Activated effector memory CD4-positive, alpha-beta T cell treated with anti-CD3 and anti-CD28 coated beads, Interleukin-2, amount 50 U/mL, for 16 hours (primary cell): ENCODE measurements at regions not wholly inside any gene's neighbourhood (a gene's known extent, or its start where the extent isn't known, plus 50 kb on each side); places are given as distances from the start of the nearest gene placed in this dataset.

Source experiments
- DNase-seq: peaks from one replicate; pipeline ENCODE4 v3.0.0-alpha.2; 2020

DNA sequence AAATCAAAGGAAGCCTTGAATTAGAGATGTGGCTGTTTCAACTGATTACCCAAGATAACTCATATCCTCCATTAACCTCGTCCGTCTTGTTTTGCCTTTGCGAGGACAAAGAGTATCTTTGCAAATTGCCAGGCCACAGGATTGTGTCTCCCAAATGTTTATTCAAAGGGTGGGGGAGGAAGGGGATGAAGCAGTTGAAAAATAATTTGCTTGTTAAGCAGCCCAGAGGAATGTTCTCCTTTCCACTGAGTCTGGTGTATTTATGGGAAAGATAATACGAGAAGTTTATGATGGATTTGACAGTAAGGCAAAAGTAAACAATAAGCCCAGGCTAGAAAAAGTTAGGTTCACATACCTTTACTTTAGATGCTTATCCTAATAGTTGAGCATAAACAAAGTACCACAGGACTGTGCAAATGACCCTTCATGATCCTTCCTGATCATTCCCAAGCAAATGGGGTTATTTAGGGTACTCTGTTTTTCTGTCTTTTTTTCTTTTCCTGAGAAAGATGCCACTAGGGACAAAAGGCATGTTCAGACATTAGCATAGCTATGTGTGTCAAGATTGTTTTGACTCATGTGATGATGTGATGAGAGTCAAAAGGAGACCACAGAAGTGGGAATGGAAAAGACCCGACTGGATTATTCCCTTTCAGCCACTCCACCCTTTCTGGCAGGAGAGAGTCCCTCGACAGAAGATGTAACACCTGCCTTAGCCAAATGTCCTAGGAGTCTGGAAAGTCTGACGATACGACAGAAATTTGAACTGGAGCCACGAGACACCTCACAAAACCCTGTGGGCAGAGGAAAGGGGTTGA lies 243.0 kb upstream of the GLI3 start:
- DNase-seq, result no peak

DNA sequence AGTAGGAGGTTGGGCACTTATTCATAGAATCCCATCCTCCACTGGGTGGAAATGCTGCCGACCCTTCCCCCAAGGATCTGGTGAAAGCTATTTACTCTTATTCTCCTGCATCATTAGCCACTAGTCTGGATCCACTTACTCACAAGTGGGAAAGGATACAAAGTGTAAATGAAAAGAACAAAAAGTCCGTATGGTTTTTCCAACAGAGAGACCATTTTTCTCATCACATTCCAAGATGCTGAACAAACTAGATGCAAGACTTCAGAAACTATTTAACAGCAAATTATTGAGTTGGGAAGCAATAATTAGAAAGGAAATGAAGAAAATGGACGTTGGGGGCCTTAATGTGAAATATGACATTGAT lies 242.4 kb upstream of the GLI3 start:
- DNase-seq, result no peak

DNA sequence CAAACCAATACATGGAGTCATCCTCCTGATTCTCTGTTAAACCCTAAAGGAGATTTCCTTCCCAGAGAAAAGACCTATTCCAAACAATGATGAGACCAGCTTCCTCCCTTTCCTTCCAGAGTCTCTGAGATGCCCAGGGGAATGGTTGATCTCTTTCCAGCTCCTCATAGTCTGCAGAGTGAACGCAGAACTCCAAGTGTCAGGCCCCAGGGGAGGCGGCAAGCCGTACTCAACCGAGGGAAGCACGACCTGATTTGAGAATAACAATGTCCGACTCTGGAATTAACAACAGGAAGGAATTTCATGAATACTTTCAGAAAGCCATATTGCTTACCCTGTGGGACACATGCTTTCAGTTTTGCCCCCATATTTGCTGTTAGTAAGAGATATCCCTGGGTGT lies 241.7 kb upstream of the GLI3 start:
- DNase-seq, result no peak

DNA sequence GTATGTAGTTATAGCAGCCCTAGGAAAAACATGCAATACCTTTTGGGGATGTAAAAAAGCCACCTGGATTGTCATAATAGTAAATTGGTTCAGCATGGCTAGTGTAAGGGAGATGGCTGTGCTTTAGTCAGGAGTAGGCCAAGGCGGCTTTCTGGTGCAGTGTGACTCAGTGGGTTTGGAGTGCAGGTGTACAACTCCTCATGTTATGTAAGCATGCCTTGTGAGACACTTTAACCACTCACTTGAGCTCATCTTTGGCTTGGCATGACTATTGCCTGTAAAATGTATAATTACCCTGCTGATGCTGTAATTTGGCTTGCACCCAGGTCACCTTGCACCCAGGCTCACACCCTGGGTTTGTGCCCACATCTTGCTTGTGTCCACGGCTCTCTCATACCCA lies 239.2 kb upstream of the GLI3 start:
- no peak for DNase-seq

DNA sequence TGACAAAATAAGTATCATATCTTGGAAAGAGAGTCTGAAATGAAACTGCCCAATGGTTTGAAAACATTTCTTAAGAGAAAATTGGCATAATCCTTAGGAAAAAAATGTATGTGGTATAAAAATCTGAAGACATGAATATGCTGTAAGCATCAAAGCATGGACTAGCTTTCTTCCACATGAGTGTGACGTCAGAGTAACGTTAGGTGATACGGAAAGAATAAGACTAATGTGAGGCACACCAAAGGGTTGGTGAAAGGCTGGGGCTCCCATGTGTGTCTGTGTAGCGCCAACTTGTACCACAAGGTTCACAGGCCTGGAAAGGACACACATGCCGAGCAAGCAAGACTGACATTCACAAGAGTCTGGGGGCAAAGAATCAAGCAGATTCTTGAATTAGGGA lies 238.1 kb upstream of the GLI3 start:
- DNase-seq, result no peak

DNA sequence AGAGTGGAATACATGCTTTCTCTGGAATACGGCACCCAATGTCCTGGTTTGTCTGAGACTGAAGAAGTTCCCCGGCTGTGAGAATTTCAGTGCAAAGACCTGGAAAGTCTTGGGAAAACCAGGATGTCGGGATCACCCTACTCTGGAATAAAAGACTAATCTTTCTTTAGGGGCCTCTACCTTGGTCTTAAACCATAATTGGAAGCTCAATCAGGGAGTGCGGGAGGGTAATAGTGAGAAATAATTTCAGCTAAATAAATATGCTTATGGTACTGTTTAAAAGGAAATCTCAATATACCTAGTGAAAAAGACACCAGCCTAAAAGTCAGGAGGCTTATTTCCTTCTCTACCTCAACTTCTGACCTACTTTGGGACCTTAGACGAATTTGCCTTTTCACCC lies 236.1 kb upstream of the GLI3 start:
- DNase-seq, result no peak

DNA sequence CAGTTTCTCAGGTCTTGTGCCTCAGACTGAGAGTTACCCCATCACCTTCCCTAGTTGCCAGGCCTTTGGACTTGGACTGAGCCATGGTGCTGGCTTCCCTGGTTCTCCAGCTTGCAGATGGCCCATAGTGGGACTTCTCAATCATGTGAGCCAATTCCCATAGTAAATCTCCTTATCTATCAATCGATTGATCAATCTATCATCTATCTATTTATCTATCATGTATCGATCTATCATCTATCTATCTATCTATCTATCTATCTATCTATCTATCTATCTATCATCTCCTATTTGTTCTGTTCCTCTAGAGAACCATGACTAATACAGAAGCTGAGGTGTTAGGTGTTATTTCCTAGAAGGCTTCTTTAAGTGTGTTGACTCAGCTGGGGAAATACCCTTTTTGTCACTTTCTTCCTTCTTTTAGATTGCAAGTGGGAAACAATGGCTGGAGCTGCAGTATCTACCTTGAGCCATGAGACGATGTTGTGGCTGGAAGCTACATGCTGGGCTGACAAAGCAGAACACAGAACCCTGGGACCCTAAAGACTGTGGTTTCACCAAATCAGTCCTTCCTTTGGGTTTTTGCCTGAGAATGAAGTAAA lies 234.7 kb upstream of the GLI3 start:
- no peak for DNase-seq

DNA sequence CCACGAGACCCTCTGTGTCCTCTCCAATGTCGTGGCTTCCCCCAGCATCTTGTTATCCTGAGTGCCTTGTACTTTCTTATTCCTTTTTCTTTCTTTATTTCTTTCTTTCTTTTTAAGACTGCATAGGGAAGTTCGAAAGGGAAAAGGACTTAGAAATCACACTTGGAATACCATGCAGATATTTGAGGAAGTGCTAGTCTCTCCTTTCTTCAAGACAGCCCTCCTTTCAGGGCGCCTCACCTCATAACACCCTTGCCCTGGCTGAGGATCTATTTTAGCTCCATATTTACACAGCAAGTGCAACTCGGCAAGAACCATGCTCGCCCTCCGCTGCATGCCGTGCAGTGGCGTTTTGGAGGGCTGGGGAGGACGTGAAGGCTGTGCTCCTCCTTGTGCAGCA lies 232.3 kb upstream of the GLI3 start:
- DNase-seq, result no peak

DNA sequence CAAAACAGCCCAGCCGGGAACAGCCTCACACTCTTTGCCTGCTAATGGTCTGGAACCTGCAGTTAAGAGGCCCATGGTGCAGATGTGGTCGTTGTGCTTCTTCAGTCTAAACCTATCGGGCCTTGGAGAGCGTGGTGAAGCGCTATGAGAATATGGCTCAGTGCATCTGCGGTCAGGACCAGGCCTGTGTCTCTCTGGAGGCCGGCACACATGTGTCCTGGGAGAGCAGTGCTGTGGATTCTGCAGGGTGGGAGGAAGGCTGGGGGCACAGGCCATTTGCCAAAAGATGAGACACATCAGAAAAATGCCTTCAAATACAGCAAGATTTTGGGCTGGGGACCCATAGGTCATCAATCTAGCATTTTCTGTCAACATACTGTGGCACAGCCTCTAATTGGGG lies 231.5 kb upstream of the GLI3 start:
- no peak for DNase-seq

DNA sequence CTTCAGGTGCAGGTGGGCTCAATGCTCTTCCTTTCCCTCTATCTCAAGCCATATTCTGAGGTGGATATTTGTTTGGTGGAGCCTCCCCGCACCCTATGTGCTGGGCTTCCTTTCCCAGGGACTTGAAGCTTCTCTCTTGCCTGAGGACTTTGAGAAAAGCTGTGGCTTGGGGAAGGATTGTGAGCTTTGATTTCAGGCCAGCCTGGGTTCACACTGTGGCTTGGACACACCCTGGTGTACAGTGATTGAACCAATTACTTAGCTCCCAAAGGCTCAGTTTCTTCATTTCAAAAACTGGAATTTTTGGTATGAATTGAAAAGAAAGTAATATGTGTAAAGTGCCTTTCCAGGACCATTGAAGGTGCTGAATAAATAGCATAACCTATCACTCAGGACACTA lies 224.5 kb upstream of the GLI3 start:
- DNase-seq, result no peak

DNA sequence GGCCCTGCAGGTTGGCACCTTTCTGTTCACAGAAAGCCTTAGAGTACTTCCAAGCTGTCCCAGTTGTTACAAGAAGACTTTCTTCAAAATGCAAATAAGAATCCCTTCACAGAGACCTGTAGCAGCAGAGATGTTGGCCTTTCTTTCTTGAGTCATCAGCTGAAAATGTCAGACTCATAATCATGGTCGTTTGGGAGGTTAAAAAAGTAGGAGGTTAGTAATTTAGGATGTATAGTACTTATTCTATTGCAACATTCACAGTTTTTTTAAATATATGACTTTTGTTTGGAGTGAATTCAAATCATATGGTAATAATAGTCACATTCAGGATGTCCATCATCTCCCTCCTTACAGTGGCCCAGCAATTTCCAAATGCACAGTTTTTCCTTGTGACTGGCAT lies 223.9 kb upstream of the GLI3 start:
- no peak for DNase-seq

DNA sequence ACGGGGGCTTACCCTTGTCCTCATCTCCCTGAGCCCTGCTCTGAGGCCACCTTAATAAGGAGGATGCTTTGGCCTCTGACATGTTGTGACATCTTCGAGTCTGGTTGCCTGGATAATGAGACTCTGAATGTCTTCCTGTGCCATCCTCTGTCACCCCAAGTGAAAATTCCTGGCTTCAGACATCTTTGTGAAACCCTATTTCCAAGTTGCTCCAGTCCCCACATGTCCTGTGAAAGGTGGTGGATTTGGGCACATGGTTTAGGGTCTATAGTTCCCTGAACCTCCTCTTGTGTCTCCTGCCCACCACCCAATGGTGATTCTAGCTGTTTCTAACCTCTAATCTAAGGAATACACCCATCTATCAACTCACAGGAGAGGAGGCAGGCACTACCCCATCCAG lies 223.1 kb upstream of the GLI3 start:
- DNase-seq, result no peak

DNA sequence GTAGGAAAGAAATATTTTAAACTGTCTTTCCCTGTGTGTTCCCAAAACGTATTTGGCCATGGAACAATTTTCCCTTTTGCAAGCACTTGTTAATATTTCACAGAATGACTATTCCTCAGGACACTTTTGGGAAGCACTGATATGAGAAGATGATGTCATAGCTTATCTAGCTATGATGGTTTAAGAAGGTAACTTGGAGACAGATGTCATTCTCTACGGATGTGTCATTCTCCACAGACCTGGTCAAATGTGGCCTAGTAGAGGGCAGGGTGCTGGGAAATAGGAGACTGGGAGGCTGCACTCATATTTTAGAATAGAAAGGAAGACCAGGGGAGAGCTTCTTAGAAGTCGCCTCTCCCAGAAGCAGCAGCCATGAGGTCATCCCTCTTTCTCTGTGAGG lies 220.7 kb upstream of the GLI3 start:
- DNase-seq, result no peak

DNA sequence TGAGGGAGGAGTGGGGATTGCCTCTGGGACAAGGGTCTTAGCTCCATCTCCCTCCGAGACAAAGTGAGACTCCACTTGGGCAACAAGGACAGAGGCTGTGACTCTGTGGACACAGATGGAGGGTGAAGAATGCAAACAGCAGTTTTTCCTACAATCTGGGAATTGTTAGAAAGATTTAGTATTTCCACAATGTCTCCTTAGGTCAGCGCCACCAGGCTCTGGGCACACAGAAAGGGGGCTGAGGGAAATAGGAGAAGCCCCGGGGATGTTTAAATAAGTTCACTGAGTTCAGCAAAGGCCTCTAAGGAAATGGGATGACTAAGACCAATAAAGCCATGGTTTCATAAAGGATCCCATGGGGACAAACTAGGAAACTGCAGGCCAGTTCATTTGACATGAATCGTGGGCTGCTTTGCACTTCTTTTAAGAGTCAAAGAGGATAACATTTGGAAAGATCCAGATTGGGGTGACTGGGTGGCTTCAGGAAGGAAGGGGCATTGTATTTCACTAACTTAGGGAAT lies 219.8 kb upstream of the GLI3 start:
- DNase-seq, result no peak

DNA sequence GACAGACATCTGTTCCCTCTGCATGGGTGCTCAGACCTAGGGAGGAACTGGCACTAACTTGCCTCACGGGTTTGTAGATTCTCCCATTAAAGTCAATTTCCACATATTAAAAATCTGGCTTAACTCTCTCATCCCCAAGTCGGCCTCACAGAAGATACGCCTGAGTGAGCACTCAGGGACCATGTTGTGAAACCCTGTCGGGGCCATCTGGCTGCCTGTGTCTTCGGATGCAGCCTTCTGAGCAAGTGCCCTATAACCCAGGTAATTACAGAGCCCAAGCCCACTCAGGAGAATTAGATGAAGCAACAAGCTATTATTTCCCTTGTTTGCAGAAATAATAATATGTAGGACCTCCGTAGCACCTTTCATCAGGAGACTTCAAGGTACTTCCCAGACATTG lies 219.3 kb upstream of the GLI3 start:
- no peak for DNase-seq

DNA sequence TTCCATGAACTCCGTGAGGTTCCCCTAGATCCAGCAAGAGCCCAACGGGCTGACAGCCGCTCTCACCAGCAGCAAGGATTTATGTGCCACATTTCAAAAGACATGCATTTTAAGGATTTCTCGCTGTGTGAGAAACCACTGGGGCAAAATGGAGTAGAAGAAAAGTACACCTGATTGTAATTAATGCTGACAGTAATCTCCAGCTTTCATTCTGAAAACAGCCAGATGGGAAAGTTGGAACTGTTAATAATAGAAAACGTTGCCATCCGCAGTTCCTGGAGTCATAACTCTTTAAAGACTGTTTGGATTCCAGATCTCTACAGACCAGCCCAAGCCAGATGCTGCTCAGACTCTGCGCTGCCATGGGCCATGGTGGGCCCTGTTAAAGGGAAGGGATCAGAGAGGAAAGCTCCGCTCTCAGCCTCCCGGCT lies 216.9 kb upstream of the GLI3 start:
- no peak for DNase-seq

DNA sequence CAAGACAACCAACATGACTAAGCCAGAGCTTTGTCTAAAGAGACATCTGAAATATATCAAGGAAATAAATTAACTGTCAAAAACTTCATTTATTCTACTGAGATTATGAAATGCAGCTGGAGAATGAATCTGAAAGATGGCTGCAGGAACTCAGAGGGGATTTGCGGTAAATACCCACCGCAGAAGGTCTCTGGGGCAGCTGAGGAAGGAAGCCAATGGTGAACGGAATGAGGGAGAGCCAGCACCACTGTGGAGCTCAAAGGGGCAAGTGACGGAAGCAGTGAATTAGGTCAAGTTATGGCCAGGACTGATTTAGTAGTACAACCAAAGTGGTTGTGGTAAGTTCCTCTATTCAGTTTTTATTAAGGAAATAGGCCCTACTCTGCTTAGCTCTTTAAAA lies 215.3 kb upstream of the GLI3 start:
- DNase-seq, result no peak

DNA sequence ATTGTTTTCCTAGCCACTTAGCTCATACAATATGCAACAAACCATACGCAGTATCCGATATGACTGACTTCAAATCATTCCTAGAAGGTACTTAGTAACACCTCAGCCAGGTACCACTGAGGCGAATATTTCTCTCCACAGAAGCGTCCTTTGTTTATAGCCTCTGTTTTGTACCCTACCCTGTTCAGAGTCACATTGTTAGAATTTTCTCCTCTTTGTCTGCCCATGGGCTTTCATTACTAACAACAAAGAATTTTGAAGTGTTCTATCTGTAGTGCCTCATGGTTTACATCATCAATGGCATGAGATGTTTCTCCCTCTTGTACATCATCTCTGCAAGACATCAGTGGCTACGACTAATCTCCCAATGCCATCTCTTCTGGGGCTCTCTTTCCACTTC lies 212.4 kb upstream of the GLI3 start:
- DNase-seq, result no peak

DNA sequence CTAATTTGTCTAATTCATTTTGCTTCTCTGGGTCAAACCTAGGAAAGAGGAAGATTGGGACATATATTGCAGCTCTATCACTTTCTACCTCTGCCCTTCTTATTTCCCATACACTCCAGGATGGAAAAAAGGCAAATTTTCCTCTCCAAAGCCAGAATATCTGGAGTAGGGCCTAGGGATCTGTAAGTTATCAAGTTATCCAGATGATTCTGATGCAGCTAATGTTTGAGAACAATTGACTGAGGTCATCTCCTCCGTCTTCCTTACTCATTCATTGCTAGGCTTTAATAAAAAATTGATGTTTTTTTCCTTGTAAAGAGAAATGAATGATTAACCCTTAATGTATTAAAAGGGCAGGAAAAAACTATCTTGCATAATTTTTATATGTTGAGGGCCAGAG lies 211.9 kb upstream of the GLI3 start:
- no peak for DNase-seq

DNA sequence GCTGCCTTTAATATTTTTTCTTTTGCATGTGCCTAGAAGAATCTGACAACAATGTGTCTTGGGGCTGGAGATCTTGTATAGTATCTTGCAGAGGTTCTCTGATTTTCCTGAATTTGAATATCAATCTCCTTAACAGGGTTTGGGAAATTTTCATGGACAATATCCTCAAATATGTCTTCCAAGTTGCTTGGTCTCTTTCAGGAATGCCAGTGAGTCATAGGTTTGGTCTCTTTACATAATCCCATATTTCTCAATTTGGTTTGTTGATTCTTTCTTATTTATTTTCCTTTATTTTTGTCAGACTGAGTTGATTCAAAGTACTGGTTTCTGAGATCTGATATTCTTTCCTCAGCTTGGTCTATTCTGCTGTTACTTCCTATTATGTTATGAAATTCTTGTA lies 208.7 kb upstream of the GLI3 start:
- no peak for DNase-seq

DNA sequence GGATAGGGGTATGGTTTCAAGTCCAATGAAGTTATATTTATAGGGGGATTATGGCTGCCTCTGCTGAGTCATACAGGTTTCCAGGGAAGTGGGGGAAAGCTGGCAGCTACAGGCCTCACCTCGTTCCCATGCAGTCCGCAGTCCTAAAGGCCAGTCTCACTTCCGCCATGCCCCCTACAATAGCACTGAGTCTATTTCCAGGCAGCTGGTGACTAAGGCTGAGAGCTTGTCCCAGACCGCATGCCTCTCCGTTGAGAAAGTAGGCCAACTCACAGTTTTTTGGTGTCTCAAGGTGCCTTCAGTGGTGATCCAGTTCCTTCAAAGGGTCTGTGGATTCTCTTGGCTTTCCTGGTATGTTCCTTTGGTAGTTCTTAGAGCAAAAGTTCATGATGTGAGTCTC lies 203.9 kb upstream of the GLI3 start:
- no peak for DNase-seq

DNA sequence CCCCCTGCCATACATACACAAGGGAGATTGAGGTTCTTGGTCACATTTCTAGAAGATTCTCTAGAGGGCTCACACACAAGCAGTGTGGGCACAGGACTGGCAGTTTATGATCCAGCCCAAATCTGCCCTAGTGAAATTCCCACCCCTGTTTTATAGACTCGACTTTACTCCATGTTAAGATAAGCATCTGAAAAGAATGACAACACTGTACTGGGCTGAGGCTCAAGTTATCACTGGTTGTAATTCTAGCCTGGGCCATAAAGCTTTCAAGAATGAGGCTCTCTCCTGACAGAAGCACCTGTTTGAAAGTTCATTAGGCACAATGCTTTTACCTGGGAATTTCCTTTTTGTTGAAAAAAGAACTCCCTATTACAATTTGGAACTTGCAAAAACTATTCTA lies 195.6 kb upstream of the GLI3 start:
- DNase-seq, result no peak

DNA sequence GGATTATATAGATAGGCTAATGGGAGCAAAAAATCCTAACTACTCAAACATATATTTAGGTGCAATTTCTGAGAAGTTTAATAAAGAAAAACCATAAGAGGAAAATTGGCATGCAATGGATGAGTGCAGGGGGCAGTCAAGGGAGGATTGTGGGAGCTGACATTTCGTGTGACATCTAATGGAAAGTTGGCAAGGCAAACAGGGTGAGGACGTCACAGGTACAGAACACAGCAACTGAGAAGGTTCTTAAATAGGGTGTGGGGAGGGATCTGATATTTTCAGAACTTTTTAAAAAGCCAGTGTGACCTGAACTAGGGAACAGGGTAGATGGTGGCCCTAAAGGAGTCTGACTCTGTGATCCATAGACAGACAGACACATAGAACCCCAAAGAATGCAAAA lies 194.9 kb upstream of the GLI3 start:
- no peak for DNase-seq

DNA sequence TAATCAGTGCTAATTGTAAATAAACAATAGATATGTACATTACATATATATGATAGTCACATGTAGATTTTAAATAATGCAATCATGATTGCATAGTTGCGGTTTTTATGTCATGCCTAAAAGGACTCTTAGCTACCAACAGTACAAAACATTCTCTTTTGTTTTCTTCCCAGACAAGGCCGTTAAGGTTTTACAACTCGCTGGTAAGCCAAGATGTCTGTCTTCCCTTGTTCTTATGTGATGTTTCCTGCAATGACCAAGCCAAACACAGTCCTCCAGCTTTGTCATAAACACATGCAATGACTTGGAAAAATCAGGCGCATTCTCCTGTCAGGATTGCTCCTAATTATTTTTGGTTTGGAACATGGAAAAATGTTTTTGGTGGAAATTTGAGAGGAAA lies 192.3 kb upstream of the GLI3 start:
- DNase-seq, result no peak

DNA sequence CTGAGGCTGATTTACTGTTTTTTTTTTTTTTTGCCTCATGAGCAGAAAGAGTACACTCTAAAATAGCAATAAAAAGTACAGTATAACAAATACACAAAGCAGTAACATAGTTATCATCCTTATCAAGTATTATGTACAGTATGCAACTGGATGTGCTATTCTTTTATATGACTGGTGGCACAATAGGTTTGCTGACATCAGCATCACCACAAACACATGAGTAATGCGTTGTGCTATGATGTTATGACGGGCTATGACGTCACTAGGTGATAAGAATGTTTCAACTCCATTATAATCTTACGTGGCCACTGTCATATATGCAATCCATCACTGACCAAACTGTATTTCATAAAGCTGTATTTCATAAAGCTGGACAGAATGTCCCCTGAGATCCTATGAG lies 189.2 kb upstream of the GLI3 start:
- no peak for DNase-seq
